ENCODE measurements at regions not wholly inside any gene's neighbourhood (a gene's known extent, or its start where the extent isn't known, plus 50 kb on each side); places are given as distances from the start of the nearest gene placed in this dataset.

GRCh38 chr6:122187186-122187585, 212.3 kb upstream of the HSF2 start:
- H3K27me3 Mint-ChIP-seq = no peaks in the 10 kb centered on the region
- no peak overlapping the region for H3K4me3 Mint-ChIP-seq
- no peaks in the 10 kb centered on the region for H3K4me1 Mint-ChIP-seq (ENCODE audit: low read depth)
- H3K36me3 Mint-ChIP-seq (ENCODE audit: low read depth) = no peaks in the 10 kb centered on the region
- no peaks in the 10 kb centered on the region for H3K9me3 Mint-ChIP-seq
- H3K27ac Mint-ChIP-seq = no peak overlapping the region

- H3K4me1 Mint-ChIP-seq (ENCODE audit: low read depth) = no peaks in the 10 kb centered on the region
- H3K9me3 Mint-ChIP-seq = no peaks in the 10 kb centered on the region
- H3K27me3 Mint-ChIP-seq = no peaks in the 10 kb centered on the region
- H3K4me3 Mint-ChIP-seq = no peak overlapping the region
- H3K27ac Mint-ChIP-seq = no peak overlapping the region
- no peaks in the 10 kb centered on the region for H3K36me3 Mint-ChIP-seq (ENCODE audit: low read depth)
Measured at GRCh38 chr6:122198922-122199321, 200.5 kb upstream of the HSF2 start.

- Mint-ChIP-seq H3K27ac (no peak overlapping the region), H3K36me3 (ENCODE audit: low read depth) (no peaks in the 10 kb centered on the region), H3K9me3 (peaks cover 3% of the 10 kb centered on the region), H3K4me3 (no peak overlapping the region), H3K4me1 (ENCODE audit: low read depth) (no peaks in the 10 kb centered on the region), H3K27me3 (no peaks in the 10 kb centered on the region)
Measured at GRCh38 chr6:122200440-122200839, 199.0 kb upstream of the HSF2 start.

- peaks cover 3% of the 10 kb centered on the region for H3K9me3 Mint-ChIP-seq
- H3K4me1 Mint-ChIP-seq (ENCODE audit: low read depth) = no peaks in the 10 kb centered on the region
- H3K27me3 Mint-ChIP-seq = no peaks in the 10 kb centered on the region
- H3K36me3 Mint-ChIP-seq (ENCODE audit: low read depth) = no peaks in the 10 kb centered on the region
- no peak overlapping the region for H3K4me3 Mint-ChIP-seq
- no peak overlapping the region for H3K27ac Mint-ChIP-seq
Measured at GRCh38 chr6:122202576-122203137, 196.8 kb upstream of the HSF2 start.

- Mint-ChIP-seq H3K36me3 (ENCODE audit: low read depth) (no peaks in the 10 kb centered on the region), H3K27ac (no peak overlapping the region), H3K27me3 (no peaks in the 10 kb centered on the region), H3K4me3 (no peak overlapping the region), H3K4me1 (ENCODE audit: low read depth) (no peaks in the 10 kb centered on the region), H3K9me3 (peaks cover 3% of the 10 kb centered on the region)
Measured at GRCh38 chr6:122207061-122207460, 192.4 kb upstream of the HSF2 start.

GRCh38 chr6:122207794-122208193, 191.7 kb upstream of the HSF2 start:
- no peaks in the 10 kb centered on the region for H3K36me3 Mint-ChIP-seq (ENCODE audit: low read depth)
- H3K27ac Mint-ChIP-seq = no peak overlapping the region
- no peak overlapping the region for H3K4me3 Mint-ChIP-seq
- H3K9me3 Mint-ChIP-seq = peaks cover 3% of the 10 kb centered on the region
- H3K4me1 Mint-ChIP-seq (ENCODE audit: low read depth) = no peaks in the 10 kb centered on the region
- H3K27me3 Mint-ChIP-seq = no peaks in the 10 kb centered on the region

- Mint-ChIP-seq H3K36me3 (ENCODE audit: low read depth) (no peaks in the 10 kb centered on the region), H3K27me3 (no peaks in the 10 kb centered on the region), H3K4me1 (ENCODE audit: low read depth) (no peaks in the 10 kb centered on the region), H3K9me3 (no peaks in the 10 kb centered on the region), H3K27ac (no peak overlapping the region), H3K4me3 (no peak overlapping the region)
Measured at GRCh38 chr6:122214605-122215318, 184.7 kb upstream of the HSF2 start.

- Mint-ChIP-seq H3K4me3 (no peak overlapping the region), H3K27me3 (no peaks in the 10 kb centered on the region), H3K36me3 (ENCODE audit: low read depth) (no peaks in the 10 kb centered on the region), H3K27ac (no peak overlapping the region), H3K4me1 (ENCODE audit: low read depth) (no peaks in the 10 kb centered on the region), H3K9me3 (no peaks in the 10 kb centered on the region)
Measured at GRCh38 chr6:122220254-122220653, 179.2 kb upstream of the HSF2 start.

GRCh38 chr6:122222761-122223160, 176.7 kb upstream of the HSF2 start:
- no peaks in the 10 kb centered on the region for H3K4me1 Mint-ChIP-seq (ENCODE audit: low read depth)
- H3K27me3 Mint-ChIP-seq = no peaks in the 10 kb centered on the region
- H3K4me3 Mint-ChIP-seq = no peak overlapping the region
- H3K9me3 Mint-ChIP-seq = no peaks in the 10 kb centered on the region
- H3K27ac Mint-ChIP-seq = no peak overlapping the region
- H3K36me3 Mint-ChIP-seq (ENCODE audit: low read depth) = no peaks in the 10 kb centered on the region

- Mint-ChIP-seq H3K36me3 (ENCODE audit: low read depth) (no peaks in the 10 kb centered on the region), H3K4me3 (no peak overlapping the region), H3K27me3 (no peaks in the 10 kb centered on the region), H3K9me3 (no peaks in the 10 kb centered on the region), H3K27ac (no peak overlapping the region), H3K4me1 (ENCODE audit: low read depth) (no peaks in the 10 kb centered on the region)
Measured at GRCh38 chr6:122223251-122223650, 176.2 kb upstream of the HSF2 start.

GRCh38 chr6:122238861-122239260, 160.6 kb upstream of the HSF2 start:
- no peaks in the 10 kb centered on the region for H3K36me3 Mint-ChIP-seq (ENCODE audit: low read depth)
- H3K27me3 Mint-ChIP-seq = no peaks in the 10 kb centered on the region
- no peaks in the 10 kb centered on the region for H3K4me1 Mint-ChIP-seq (ENCODE audit: low read depth)
- peaks cover 14% of the 10 kb centered on the region for H3K9me3 Mint-ChIP-seq
- no peak overlapping the region for H3K27ac Mint-ChIP-seq
- no peak overlapping the region for H3K4me3 Mint-ChIP-seq

GRCh38 chr6:122246906-122247658, 152.4 kb upstream of the HSF2 start:
- H3K4me3 Mint-ChIP-seq = no peak overlapping the region

GRCh38 chr6:122248001-122248669, 151.3 kb upstream of the HSF2 start:
- no peak overlapping the region for H3K4me3 Mint-ChIP-seq

More at GRCh38 chr6:122246906-122247658, 152.4 kb upstream of the HSF2 start:
- H3K36me3 Mint-ChIP-seq (ENCODE audit: low read depth) = no peaks in the 10 kb centered on the region
- H3K4me1 Mint-ChIP-seq (ENCODE audit: low read depth) = no peaks in the 10 kb centered on the region
- no peaks in the 10 kb centered on the region for H3K27me3 Mint-ChIP-seq
- peaks cover 16% of the 10 kb centered on the region for H3K9me3 Mint-ChIP-seq
- no peak overlapping the region for H3K27ac Mint-ChIP-seq

GRCh38 chr6:122248844-122249243, 150.6 kb upstream of the HSF2 start:
- Mint-ChIP-seq H3K27ac (no peak overlapping the region), H3K4me3 (no peak overlapping the region), H3K4me1 (ENCODE audit: low read depth) (no peaks in the 10 kb centered on the region), H3K36me3 (ENCODE audit: low read depth) (no peaks in the 10 kb centered on the region), H3K9me3 (peaks cover 4% of the 10 kb centered on the region), H3K27me3 (no peaks in the 10 kb centered on the region)

More at GRCh38 chr6:122248001-122248669, 151.3 kb upstream of the HSF2 start:
- Mint-ChIP-seq H3K4me1 (ENCODE audit: low read depth) (no peaks in the 10 kb centered on the region), H3K27me3 (no peaks in the 10 kb centered on the region), H3K9me3 (peaks cover 11% of the 10 kb centered on the region), H3K36me3 (ENCODE audit: low read depth) (no peaks in the 10 kb centered on the region), H3K27ac (no peak overlapping the region)

GRCh38 chr6:122258839-122259238, 140.6 kb upstream of the HSF2 start:
- Mint-ChIP-seq H3K4me1 (ENCODE audit: low read depth) (no peaks in the 10 kb centered on the region), H3K9me3 (no peaks in the 10 kb centered on the region), H3K27me3 (peaks cover 5% of the 10 kb centered on the region), H3K4me3 (no peak overlapping the region), H3K27ac (no peak overlapping the region), H3K36me3 (ENCODE audit: low read depth) (no peaks in the 10 kb centered on the region)

Data from stimulated activated naive CD8-positive, alpha-beta T cell treated with anti-CD3 and anti-CD28 coated beads, Interleukin-15, Interleukin-2, amounts not matched to agents 100 ng/mL and 50 ng/mL, for 24 hours (primary cell).